Cardiac muscle cell (in vitro differentiated cells and primary cell): ENCODE measurements at regions not wholly inside any gene's neighbourhood (a gene's known extent, or its start where the extent isn't known, plus 50 kb on each side); places are given as distances from the start of the nearest gene placed in this dataset.
A peak's percentile ranks its signal among the peaks of the same experiment; 100 is the strongest.

Experiments
- DNase-seq, 2 donors: peaks; one replicate each; pipeline versions ENCODE4 v3.0.0 to v3.0.0-alpha.2; 2010 to 2017; ENCODE audit warnings: low read depth in 1 of 2, low spot score in 1 of 2
- H3K27ac ChIP-seq: fragments of 200-600 bp; sonication (generic); 2 replicates; pipeline ENCODE4 v1.5.1; 2016
- H3K27me3 ChIP-seq: fragments of 200-600 bp; sonication (generic); 2 replicates; pipeline ENCODE4 v1.6.0; 2016; ENCODE audit warnings: control low read depth
- H3K36me3 ChIP-seq: fragments of 200-600 bp; sonication (generic); 2 replicates; pipeline ENCODE4 v1.5.1; 2016; ENCODE audit warnings: control low read depth
- H3K4me1 ChIP-seq: fragments of 200-600 bp; sonication (generic); 2 replicates; pipeline ENCODE4 v1.8.1; 2017; ENCODE audit warnings: low read depth, mild to moderate bottlenecking, mixed run types
- H3K4me3 ChIP-seq: fragments of 200-600 bp; sonication (generic); 2 replicates; pipeline ENCODE4 v1.5.1; 2016; ENCODE audit warnings: mild to moderate bottlenecking
- H3K9me3 ChIP-seq: fragments of 200-600 bp; sonication (generic); 2 replicates; pipeline ENCODE4 v1.5.1; 2017; ENCODE audit warnings: low read depth, mild to moderate bottlenecking, control low read depth
- TF ChIP-seq, protein P1 (sequence below): IDR thresholded peaks from 2 replicates; pipeline ENCODE4 v1.5.1; 2012; ENCODE audit warnings: low read depth, mild to moderate bottlenecking, low read length

DNA sequence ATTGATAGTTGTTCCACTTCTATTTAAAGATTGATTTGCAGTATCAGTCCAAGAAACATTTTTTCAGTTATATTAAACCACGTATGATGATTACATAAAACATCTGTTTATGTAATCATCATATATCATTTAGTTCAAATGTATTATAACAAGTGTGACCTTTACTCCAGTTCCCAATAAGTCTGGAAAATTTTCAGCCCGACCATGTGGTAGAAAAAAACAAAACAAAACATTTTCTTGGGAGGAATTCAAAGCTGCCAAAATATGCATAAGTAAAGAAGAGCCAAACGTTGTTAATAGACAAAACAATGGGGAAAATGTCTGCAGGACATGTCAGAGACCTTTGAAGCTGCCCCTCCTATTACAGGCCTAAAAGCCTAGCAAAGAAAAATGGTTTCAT is 709.1 kb downstream of the FAT4 start:
- H3K9me3 ChIP-seq, result no peaks in the 10 kb centered on the region
- peak in 1 of 2 donors; percentile 8 for DNase-seq

DNA sequence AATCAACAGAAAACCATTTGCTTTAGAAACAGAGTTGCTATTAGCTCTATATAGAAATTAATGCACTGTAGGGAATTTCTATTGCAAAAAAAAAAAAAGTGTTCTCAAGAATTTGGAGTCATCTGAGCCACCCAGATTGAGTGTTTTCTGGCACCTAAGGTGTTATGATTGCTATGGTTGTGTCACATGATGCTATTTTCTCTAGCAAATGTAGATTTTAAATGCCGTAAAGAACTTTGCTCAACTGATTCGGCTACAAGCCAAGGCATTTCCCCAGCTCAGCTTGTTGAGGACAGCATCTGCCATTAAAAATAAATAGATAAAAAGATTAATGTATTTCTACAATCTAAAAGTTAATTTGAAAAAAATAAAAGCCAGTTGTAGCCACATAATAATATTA is 712.8 kb downstream of the FAT4 start:
- H3K4me1 ChIP-seq, result no peaks in the 10 kb centered on the region
- no peaks in the 10 kb centered on the region for H3K9me3 ChIP-seq
- TF ChIP-seq, protein P1, sequence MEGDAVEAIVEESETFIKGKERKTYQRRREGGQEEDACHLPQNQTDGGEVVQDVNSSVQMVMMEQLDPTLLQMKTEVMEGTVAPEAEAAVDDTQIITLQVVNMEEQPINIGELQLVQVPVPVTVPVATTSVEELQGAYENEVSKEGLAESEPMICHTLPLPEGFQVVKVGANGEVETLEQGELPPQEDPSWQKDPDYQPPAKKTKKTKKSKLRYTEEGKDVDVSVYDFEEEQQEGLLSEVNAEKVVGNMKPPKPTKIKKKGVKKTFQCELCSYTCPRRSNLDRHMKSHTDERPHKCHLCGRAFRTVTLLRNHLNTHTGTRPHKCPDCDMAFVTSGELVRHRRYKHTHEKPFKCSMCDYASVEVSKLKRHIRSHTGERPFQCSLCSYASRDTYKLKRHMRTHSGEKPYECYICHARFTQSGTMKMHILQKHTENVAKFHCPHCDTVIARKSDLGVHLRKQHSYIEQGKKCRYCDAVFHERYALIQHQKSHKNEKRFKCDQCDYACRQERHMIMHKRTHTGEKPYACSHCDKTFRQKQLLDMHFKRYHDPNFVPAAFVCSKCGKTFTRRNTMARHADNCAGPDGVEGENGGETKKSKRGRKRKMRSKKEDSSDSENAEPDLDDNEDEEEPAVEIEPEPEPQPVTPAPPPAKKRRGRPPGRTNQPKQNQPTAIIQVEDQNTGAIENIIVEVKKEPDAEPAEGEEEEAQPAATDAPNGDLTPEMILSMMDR, result no peak

More for the DNA sequence above, 709.1 kb downstream of the FAT4 start:
- Histone ChIP-seq H3K4me3 (no peak overlapping the region), H3K27me3 (no peaks in the 10 kb centered on the region), H3K4me1 (no peaks in the 10 kb centered on the region), H3K36me3 (no peaks in the 10 kb centered on the region), H3K27ac (no peak overlapping the region)
- TF ChIP-seq, protein P1, result no peak

DNA sequence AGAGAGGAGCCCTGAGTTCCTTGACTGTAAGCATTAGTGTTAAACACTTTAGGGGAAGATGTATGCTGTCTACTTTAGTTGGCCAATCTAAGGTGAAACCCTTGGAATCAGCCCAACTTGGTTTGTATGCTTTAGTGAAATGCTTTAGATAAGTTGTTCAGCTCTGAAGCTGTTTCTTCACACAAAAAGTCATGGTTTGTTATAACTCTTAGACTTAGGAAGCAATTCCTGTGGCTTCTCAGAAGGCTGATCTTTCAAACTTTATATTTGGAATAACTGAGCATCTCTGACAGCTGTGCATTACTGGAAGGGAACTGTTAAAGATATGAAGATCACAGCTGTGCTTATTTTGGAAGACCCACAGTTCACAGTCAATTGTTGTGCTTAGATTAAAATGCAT is 714.1 kb downstream of the FAT4 start:
- peak in 1 of 2 donors; percentile 24 for DNase-seq
- Histone ChIP-seq H3K4me1 (no peaks in the 10 kb centered on the region), H3K27ac (no peak overlapping the region)

More for the DNA sequence above, 712.8 kb downstream of the FAT4 start:
- DNase-seq, result no peak
- Histone ChIP-seq H3K27me3 (no peaks in the 10 kb centered on the region), H3K4me3 (no peak overlapping the region), H3K27ac (no peak overlapping the region), H3K36me3 (no peaks in the 10 kb centered on the region)

DNA sequence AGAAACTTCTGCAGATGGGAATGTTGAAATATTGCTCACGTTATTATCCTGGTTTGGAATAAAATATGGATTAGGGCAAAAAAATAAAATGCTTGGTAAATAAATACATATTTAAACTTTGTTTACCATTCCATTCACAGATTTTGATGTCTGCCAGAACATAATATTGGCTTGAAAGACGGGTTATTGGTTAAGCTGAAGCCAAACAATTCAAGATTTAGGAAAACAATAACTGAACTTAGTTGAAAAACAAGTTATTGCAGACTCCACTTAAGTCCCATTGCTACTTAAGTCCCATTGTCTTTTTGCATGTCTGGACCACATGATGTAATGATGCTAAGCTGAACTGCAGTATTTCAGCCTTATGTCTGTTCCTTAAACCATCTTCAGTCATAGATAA is 722.5 kb downstream of the FAT4 start:
- Histone ChIP-seq H3K36me3 (no peaks in the 10 kb centered on the region), H3K27ac (no peak overlapping the region), H3K4me3 (no peak overlapping the region), H3K9me3 (no peaks in the 10 kb centered on the region), H3K4me1 (no peaks in the 10 kb centered on the region), H3K27me3 (no peaks in the 10 kb centered on the region)
- DNase-seq, result no peak
- TF ChIP-seq, protein P1, result no peak

More for the DNA sequence above, 714.1 kb downstream of the FAT4 start:
- Histone ChIP-seq H3K36me3 (no peaks in the 10 kb centered on the region), H3K27me3 (no peaks in the 10 kb centered on the region), H3K9me3 (no peaks in the 10 kb centered on the region), H3K4me3 (no peak overlapping the region)
- TF ChIP-seq, protein P1, result no peak

DNA sequence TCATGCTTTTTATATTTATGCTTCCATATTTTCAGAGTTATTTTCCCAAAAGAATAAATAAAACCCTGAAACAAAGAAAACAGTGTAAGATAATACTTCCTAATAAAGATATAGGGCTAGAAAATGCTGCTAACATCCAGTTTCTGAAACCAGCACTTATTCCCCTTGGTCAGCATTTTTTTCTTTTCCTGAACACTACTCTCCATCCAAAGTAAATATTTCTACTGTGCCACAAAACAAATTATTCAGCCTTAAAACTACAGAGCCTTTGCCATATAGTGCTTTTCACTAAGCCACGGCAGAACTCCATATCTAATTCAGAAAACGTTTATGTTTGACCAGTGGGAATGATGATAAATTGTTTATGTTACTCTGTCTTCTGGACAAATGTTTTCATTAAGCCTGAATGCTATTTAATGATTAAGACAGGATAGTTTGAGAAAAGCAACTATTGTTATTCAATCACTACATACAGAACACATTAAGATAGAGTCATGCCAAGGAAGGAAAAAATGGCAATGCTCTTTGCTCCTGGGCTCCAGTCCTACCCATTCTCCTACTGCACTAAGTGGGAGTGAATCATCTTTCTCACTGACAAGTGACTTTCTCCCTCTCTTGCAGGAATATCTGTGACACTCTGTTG is 723.9 kb downstream of the FAT4 start:
- H3K27ac ChIP-seq, result no peak overlapping the region
- H3K4me3 ChIP-seq, result no peak overlapping the region
- DNase-seq, result no peak
- H3K36me3 ChIP-seq, result no peaks in the 10 kb centered on the region
- no peaks in the 10 kb centered on the region for H3K27me3 ChIP-seq
- H3K9me3 ChIP-seq, result no peaks in the 10 kb centered on the region
- TF ChIP-seq, protein P1, result no peak
- H3K4me1 ChIP-seq, result no peaks in the 10 kb centered on the region
